Esophagus (tissue), 2 donors: ENCODE measurements at regions not wholly inside any gene's neighbourhood (a gene's known extent, or its start where the extent isn't known, plus 50 kb on each side); places are given as distances from the start of the nearest gene placed in this dataset.
"Not testable (repeated sequence)": the region's sequence is repeated elsewhere in the genome, so short reads cannot be mapped to it uniquely, and the experiment has no call there.

ENCODE experiments used
- H3K27ac ChIP-seq, 2 donors: one replicate each; pipeline ENCODE4 v1.5.1; 2013; ENCODE audit warnings: low read depth in 2 of 2, mild to moderate bottlenecking in 2 of 2, inconsistent platforms in 1 of 2, low read length in 1 of 2, moderate library complexity in 1 of 2
- H3K27me3 ChIP-seq, 2 donors: one replicate each; pipeline ENCODE4 v1.6.1; 2013; ENCODE audit warnings: low read length in 2 of 2, control low read depth in 1 of 2, mild to moderate bottlenecking in 1 of 2; ENCODE audit not compliant: insufficient read depth in 2 of 2, control insufficient read depth in 1 of 2
- H3K36me3 ChIP-seq, 2 donors: one replicate each; pipeline ENCODE4 v1.6.1; 2013; ENCODE audit warnings: low read length in 1 of 2; ENCODE audit not compliant: control insufficient read depth in 2 of 2, insufficient read depth in 2 of 2
- H3K4me1 ChIP-seq, 2 donors: one replicate each; pipeline ENCODE4 v1.6.1; 2013; ENCODE audit warnings: low read length in 1 of 2; ENCODE audit not compliant: control insufficient read depth in 2 of 2, insufficient read depth in 2 of 2
- H3K4me3 ChIP-seq, 2 donors: one replicate each; pipeline ENCODE4 v1.5.1; 2013; ENCODE audit warnings: low read length in 2 of 2, mild to moderate bottlenecking in 2 of 2, low read depth in 1 of 2, moderate library complexity in 1 of 2
- H3K9me3 ChIP-seq, 2 donors: one replicate each; pipeline ENCODE4 v1.6.1; 2013; ENCODE audit warnings: mild to moderate bottlenecking in 2 of 2, low read depth in 1 of 2, low read length in 1 of 2, moderate library complexity in 1 of 2; ENCODE audit not compliant: control insufficient read depth in 2 of 2, insufficient read depth in 1 of 2
- WGBS, 2 donors: extraction: QIAGEN DNeasy Blood & Tissue Kit; methylation state at CpG; one replicate each; pipeline ENCODE4 v1.1.7; 2013; 5-methylcytosine and 5-hydroxymethylcytosine counted together
- donor health status: healthy with polysubstance abuse.
- donor health status: Bipolar disorder and iron deficiency.

DNA sequence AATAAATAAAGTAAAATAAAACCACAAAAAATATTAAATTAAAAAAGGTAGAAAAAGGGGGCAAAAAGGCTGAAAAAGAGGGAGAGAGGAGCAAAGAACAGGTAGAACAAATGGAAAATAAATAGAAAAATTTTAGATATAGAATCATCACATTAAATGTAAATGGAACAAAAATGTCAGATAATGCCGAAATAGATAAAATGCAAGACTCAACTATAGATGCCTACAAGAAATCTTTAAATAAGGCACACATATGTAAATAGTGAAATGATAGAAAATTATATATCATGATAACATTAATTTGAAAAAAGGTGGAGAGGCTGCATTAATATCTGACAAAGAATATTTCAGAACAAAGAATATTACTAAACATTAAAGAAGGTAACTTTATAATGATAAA lies 477.1 kb upstream of the SPRY2 start:
- Histone ChIP-seq H3K4me3 (no peak overlapping the region), H3K9me3 (no peaks in the 10 kb centered on the region), H3K27me3 (no peaks in the 10 kb centered on the region), H3K27ac (no peak overlapping the region), H3K4me1 (no peaks in the 10 kb centered on the region), H3K36me3 (no peaks in the 10 kb centered on the region)
- WGBS, 2 donors, result 93 to 96% methylated on average over 1 of the region's 1 CpG

DNA sequence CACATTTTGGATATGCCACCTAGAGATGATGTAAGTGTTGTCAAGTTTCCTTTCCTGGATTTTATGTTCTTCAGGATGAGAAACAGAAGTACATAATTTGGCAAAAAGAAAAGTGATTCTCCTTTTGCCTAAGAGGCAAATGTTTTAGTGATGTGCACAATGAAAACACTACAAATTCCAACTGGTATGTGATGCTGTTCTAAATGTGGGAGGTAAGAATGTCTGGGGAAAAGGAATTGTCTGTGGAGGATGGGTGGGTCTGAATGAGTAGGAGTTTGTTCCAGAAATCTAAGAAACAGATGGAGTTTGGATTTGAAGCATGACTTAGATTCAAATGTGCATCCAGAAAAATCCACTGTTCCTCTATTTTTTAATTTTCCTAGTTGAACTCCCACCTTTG lies 473.6 kb upstream of the SPRY2 start:
- Histone ChIP-seq H3K4me3 (no peak overlapping the region), H3K9me3 (no peaks in the 10 kb centered on the region), H3K27ac (no peak overlapping the region), H3K27me3 (no peaks in the 10 kb centered on the region), H3K36me3 (no peaks in the 10 kb centered on the region), H3K4me1 (no peaks in the 10 kb centered on the region)

DNA sequence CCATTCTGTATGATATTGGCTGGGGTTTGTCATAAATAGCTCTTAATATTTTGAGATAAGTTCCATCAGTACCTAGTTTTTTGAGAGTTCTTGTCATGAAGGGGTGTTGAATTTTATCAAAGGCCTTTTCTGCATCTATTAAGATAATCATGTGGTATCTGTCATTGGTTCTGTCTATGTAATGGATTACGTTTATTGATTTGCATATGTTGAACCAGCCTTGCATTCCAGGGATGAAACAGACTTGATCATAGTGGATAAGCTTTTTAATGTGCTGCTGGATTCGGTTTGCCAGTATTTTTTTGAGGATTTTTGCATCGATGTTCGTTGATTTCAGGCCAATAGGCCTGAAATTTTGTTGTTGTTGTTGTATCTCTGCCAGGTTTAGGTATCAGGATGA lies 469.4 kb upstream of the SPRY2 start:
- 83 to 89% methylated on average over 4 of the region's 4 CpGs for WGBS, 2 donors

DNA sequence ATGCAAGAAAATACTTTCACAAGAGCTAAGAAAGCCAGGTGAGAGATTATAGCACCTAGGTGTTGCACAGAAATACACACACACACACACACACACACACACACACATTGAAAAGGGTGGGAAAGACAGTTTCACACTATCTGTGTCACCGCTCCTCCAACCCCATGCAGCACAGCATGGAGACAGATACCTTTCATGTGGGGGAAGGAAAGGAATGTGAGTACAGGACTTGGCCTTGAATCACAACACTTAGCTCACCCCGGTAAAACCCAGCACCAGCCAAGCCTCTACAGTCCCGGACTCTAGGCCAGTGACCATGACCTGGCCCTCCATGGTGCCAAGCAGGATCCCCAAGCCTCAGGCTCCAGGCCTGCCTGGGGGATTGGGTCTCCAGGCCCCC lies 462.0 kb upstream of the SPRY2 start:
- H3K4me3 ChIP-seq, result no peak overlapping the region
- H3K9me3 ChIP-seq, result no peaks in the 10 kb centered on the region
- H3K36me3 ChIP-seq, result no peaks in the 10 kb centered on the region
- no peak overlapping the region for H3K27ac ChIP-seq
- H3K4me1 ChIP-seq, result no peaks in the 10 kb centered on the region
- no peaks in the 10 kb centered on the region for H3K27me3 ChIP-seq
- WGBS, 2 donors, result 76 to 83% methylated on average over 3 of the region's 3 CpGs

More for the DNA sequence above, 469.4 kb upstream of the SPRY2 start:
- not testable (repeated sequence) for H3K36me3 ChIP-seq, H3K27me3 ChIP-seq, H3K9me3 ChIP-seq, H3K4me1 ChIP-seq, H3K27ac ChIP-seq, H3K4me3 ChIP-seq

DNA sequence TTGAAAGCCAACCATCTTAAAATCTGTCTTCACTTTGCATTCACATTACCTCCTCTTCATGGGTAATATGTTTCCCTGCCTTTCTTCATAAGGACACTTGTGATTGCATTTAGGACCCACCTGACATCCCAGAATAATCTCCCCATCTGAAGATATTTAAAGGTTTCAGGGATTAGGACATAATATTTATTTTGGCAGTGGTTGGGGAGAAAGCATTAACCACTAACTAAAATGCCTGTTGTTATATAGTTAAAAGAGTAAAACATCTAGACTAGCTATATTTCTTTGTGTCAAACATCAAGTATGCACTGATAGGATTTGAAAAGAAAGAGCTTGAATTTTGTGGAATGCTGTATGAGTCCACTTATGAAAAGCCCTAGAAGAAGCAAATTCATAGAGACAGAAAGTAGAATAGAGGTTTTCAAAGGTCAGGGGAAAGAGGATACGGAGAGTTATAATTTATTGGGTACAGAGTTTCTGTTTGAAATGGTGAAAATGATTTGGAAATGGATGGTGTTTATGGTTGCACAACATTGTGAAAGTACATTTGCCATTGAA lies 457.7 kb upstream of the SPRY2 start:
- H3K36me3 ChIP-seq, result no peaks in the 10 kb centered on the region
- no peak overlapping the region for H3K4me3 ChIP-seq
- H3K4me1 ChIP-seq, result no peaks in the 10 kb centered on the region
- no peaks in the 10 kb centered on the region for H3K27me3 ChIP-seq
- H3K27ac ChIP-seq, result no peak overlapping the region
- no peaks in the 10 kb centered on the region for H3K9me3 ChIP-seq
- 86% methylated on average over 1 of the region's 1 CpG for WGBS, 2 donors

DNA sequence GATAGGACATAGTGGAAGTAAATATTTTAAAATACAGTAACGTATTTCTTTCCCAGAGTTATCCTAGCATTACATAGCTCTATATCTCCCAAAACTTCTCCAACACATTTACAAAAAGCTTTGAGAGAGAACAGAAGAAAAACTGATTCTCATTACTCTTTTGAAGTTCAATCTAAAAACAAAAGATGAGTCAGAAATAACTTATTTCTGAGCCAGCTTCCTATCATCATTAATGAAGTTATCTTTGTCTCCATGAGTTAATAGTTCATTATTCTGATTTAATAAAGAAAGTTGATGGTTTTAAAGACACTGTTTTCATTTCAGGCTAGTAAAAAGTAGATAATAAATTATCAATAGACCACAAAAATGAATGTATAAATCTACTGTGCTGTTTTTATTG lies 446.7 kb upstream of the SPRY2 start:
- no peak overlapping the region for H3K27ac ChIP-seq
- H3K9me3 ChIP-seq, result no peaks in the 10 kb centered on the region
- no peaks in the 10 kb centered on the region for H3K36me3 ChIP-seq
- 86% methylated on average over 1 of the region's 1 CpG for WGBS, 2 donors
- no peaks in the 10 kb centered on the region for H3K4me1 ChIP-seq
- H3K27me3 ChIP-seq, result no peaks in the 10 kb centered on the region
- no peak overlapping the region for H3K4me3 ChIP-seq

DNA sequence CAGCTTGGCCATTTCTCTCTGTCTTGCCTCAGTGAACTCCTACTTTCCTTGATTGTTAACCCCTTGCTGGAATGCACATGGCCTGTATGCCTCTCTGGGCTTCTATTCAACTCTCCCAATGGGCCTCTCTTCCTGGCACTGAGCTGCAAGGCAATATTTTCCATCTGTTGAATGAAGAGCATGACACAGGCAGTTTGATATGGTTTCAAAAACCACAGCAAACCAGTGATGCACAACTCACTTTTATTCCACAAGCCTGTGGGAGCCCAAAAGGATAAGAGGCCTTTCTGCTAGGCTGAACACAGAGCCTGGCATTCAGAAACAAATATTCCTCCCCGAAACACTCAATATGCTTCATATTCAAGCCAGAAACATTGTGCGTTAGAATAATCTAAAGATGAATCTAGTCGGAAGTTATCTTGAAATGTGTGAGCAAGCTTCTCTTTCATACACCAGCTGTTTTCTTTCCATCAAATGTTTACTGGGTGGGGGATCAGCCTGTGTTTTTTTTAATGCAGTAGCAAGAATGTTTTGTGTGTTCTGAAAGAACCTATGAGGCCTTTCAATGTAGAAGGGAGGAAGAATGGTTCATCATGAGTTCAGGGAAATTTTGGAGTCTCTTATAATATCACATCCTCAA lies 443.1 kb upstream of the SPRY2 start:
- H3K36me3 ChIP-seq, result no peaks in the 10 kb centered on the region
- 62 to 69% methylated on average over 3 of the region's 3 CpGs for WGBS, 2 donors
- no peaks in the 10 kb centered on the region for H3K9me3 ChIP-seq
- H3K27me3 ChIP-seq, result no peaks in the 10 kb centered on the region
- H3K4me1 ChIP-seq, result no peaks in the 10 kb centered on the region
- H3K27ac ChIP-seq, result no peak overlapping the region
- H3K4me3 ChIP-seq, result no peak overlapping the region

DNA sequence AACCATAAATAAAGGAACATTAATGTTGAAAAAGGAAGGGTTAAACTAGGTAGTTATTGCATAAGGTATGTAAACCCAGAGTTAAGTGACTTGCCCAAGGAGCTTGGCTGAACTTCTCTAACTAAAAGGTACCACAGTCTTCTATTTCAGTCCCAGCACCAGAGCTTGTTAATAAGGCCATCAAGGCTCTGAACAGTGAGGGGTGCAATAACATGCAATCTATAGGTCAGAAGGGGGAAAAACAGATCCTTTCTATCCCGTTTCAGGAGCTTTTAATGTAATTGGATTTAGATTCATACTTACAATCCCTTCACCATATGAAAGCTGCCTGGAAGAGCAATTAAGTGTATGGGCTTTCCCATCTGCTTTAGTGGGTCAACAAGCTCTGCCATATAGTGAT lies 441.5 kb upstream of the SPRY2 start:
- no peaks in the 10 kb centered on the region for H3K4me1 ChIP-seq
- no peak overlapping the region for H3K4me3 ChIP-seq
- no peaks in the 10 kb centered on the region for H3K27me3 ChIP-seq
- WGBS, 2 donors, result 65 to 70% methylated on average over 1 of the region's 1 CpG
- H3K36me3 ChIP-seq, result no peaks in the 10 kb centered on the region
- no peak overlapping the region for H3K27ac ChIP-seq
- no peaks in the 10 kb centered on the region for H3K9me3 ChIP-seq

DNA sequence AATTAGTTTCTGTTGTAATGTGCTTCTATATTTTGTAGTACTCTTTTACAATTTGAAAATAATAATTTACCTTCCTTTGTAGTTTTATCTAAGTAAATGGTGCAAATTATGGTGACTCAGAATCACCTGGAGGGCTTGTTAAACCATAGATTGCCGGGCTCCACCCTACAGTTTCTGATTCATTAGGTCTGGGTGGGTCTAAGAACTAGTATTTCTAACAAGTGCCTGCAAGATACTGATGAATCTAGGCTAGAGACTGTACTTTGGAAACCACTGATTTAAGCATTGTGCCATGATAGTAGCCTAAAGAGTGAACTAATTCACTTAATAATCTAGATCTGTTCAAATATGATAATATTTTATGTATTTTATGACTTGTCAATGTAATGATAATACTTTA lies 437.4 kb upstream of the SPRY2 start:
- Histone ChIP-seq H3K27ac (no peak overlapping the region), H3K27me3 (no peaks in the 10 kb centered on the region), H3K4me3 (no peak overlapping the region), H3K36me3 (no peaks in the 10 kb centered on the region), H3K4me1 (no peaks in the 10 kb centered on the region), H3K9me3 (no peaks in the 10 kb centered on the region)
- 49 to 56% methylated on average over 1 of the region's 1 CpG for WGBS, 2 donors

DNA sequence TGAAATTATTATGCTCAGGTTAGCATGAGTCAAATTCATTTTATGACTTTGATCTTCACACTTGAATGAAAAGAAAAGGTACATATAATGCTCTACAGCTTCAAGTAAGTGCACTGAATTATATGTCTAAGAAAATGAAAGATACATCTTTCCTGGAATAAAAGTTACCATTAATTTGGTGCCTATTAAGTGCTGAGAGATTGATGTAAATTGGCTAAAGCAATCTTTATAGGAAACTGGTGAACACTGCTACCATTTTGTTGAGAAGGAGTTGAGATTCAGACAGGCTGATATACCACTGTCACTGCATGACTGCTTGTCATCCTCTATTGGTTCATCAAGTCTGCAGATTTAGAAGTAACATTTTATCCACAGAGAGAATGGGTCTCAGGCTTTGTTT lies 416.8 kb upstream of the SPRY2 start:
- Histone ChIP-seq H3K4me3 (no peak overlapping the region), H3K27ac (no peak overlapping the region), H3K27me3 (no peaks in the 10 kb centered on the region), H3K36me3 (no peaks in the 10 kb centered on the region), H3K4me1 (no peaks in the 10 kb centered on the region), H3K9me3 (no peaks in the 10 kb centered on the region)
